GM18499 (cell line): ENCODE measurements at regions not wholly inside any gene's neighbourhood (a gene's known extent, or its start where the extent isn't known, plus 50 kb on each side); places are given as distances from the start of the nearest gene placed in this dataset.

Source experiments
- ATAC-seq: cut with Tn5 transposase; IDR thresholded peaks from one replicate; pipeline ENCODE4 v1.9.1; 2021; ENCODE audit warnings: moderate number of reproducible peaks; ENCODE audit not compliant: insufficient read depth, unreplicated experiment

DNA sequence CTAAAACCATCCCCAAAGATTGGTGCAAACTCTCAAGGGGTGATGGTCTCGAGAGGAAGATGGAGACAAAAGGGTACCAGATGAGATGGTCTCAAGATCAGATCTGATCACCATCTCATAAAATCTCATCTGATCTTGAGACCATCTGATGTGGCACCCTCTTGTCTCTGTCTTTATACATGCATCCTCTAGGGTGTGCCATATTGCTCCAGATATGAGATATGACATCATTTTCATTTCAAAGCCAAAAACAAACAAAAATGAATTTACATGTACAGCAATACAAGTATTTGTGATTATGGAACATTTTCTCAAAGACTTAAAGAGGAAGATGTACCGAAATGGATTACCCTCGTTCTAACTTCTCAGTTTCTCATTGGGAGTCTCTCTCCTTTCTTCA is 787.2 kb downstream of the GALC start:
- ATAC-seq, result no peak

DNA sequence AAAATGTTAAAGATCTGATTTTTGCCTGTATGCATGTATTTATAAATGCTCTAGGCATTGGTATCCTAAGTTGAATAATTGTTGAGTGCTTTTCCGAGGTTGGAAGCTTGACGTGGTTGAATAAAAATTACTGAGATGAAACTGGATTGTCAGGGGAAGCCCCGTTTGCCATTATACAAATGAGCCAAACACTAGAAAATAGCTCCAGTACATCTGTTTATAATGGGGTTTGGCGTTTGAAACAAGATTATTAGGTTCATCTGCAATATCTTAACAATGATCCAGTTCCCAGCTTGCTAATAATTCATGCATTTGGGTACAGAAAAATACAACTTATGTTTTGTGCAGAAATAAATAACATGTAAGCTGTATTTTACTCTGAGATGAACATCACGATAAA is 789.6 kb downstream of the GALC start:
- ATAC-seq, result no peak

DNA sequence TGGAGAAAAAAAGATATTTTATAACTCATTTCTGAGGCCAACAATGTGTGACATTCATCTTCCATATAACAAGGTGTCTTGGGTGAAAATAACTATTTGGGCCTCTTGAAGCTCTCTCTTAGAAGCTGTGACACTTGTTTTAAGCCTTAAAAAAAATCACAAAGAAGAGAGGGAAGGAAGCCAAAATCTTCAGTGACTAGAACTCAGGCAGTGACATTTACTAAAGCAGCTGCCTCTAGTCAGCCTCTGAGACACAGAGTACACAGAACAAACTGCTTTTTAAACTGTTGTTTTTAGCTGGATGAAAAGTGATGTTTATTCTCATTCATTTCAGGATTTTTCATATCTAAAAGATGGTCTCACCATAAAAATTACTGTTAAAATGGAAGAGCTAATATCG is 793.6 kb downstream of the GALC start:
- ATAC-seq, result no peak

DNA sequence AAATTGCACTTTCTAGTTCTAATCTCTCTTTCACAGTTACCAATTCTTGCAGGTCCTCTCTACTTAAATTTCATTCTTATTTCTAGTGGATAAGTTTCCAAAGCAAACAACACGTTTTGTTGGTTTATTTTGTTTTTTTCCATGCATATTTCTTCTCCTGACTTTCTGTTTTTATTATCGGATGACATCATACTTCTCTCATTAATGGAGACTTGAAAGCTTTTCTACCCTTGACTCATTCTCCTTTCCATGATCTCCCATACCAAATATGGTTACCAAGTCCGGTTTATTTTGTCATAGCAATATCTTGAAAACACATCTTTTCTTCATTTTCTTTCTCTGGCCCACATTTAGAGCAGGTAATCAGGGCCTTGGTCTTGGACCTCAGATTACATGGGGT is 796.5 kb downstream of the GALC start:
- ATAC-seq, result no peak

GRCh38 chr14:87187786-87188185 is 805.2 kb downstream of the GALC start:
- ATAC-seq, result no peak

GRCh38 chr14:87186737-87187136 is 806.2 kb downstream of the GALC start:
- no peak for ATAC-seq

- no peak for ATAC-seq
These were observed 806.9 kb downstream of the GALC start for GRCh38 chr14:87185961-87186560.

GRCh38 chr14:87184180-87184579 is 808.8 kb downstream of the GALC start:
- no peak for ATAC-seq

GRCh38 chr14:87181288-87181687 is 811.7 kb downstream of the GALC start:
- ATAC-seq, result no peak

- ATAC-seq, result no peak
These were observed 813.0 kb downstream of the GALC start for GRCh38 chr14:87179936-87180335.

- ATAC-seq, result no peak
These were observed 814.7 kb downstream of the GALC start for GRCh38 chr14:87178277-87178676.

DNA sequence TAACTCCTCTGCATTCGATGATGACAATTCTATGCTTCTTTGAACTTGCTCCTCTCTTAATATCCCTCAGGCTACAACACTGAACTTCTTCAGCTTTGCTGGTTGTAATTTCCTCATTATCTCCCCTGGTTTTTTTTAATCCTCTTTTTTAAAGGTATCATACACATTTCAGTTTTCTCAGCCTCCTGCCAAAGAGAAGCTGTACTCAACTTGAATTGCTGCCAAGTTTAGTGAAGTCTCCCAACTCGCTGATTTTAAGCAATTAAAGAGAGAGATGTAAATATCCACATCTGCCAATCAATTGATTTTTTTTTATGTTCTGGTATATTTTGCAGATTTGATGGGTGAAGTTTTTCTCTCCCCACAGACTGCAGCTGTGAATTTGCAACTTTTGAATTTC is 817.8 kb downstream of the GALC start:
- no peak for ATAC-seq

- ATAC-seq, result no peak
These were observed 821.8 kb downstream of the GALC start for GRCh38 chr14:87171141-87171540.

- no peak for ATAC-seq
These were observed 822.8 kb downstream of the GALC start for GRCh38 chr14:87170179-87170578.

GRCh38 chr14:87169362-87169761 is 823.6 kb downstream of the GALC start:
- ATAC-seq, result no peak

DNA sequence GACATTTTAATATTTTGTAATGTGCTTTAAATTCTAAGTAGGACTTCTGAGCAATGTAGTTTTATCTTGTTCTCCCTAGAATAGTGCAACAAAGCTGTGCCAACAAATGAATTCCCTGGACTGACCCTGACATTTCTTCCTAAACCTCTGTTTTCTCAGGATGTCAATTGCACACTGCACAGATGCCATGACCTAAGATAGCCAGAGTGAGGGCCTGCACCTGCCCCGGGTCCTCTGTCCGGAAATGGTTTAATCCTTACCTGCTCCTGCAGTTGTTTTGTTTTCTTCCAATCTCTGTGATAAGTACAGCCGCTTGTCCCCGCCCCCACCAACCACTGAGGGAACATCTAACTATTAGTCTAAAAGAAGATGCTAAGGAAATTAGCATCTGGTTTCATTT is 831.5 kb downstream of the GALC start:
- no peak for ATAC-seq

GRCh38 chr14:87160989-87161388 is 832.0 kb downstream of the GALC start:
- no peak for ATAC-seq

DNA sequence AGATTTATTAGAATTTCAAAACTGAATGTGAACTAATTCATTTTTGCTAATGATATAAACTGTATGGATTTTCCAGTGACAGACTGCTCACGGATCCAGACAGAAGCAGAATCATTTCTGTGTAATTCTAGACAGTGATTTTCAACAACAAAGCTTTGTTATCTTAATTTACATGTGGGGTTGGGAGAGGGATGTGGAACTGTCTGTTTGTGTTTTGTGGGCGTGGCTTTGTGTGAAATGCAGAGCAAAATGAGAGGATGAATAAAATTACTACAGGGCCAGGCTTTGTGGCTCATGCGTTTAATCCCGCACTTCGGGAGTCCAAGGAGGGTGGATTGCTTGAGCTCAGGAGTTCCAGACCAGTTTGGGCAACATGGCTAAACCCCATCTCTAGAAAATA is 834.7 kb downstream of the GALC start:
- no peak for ATAC-seq

DNA sequence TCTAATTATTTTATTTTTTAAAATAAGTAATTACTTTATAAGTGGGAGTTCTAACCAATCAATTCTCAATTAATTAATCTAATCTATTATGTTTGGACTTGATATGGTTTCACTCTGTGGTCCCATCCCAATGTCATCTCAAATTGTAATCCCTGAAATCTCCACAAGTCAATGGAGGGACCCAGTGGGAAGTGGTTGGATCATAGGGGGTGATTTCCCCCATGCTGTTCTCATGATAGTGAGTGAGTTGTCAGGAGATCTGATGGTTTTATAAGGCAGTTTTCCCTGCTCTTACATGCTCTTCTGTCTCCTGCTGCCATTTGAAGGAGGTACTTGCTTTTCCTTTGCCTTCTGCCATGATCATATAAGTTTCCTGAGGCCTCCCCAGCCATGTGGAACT is 836.1 kb downstream of the GALC start:
- no peak for ATAC-seq

- ATAC-seq, result no peak
These were observed 837.0 kb downstream of the GALC start for GRCh38 chr14:87155856-87156488.

GRCh38 chr14:87153901-87154300 is 839.1 kb downstream of the GALC start:
- ATAC-seq, result no peak

- no peak for ATAC-seq
These were observed 839.6 kb downstream of the GALC start for GRCh38 chr14:87153391-87153790.
